HG02973 (cell line): ENCODE measurements at regions not wholly inside any gene's neighbourhood (a gene's known extent, or its start where the extent isn't known, plus 50 kb on each side); places are given as distances from the start of the nearest gene placed in this dataset.
"Not testable (repeated sequence)": the region's sequence is repeated elsewhere in the genome, so short reads cannot be mapped to it uniquely, and the experiment has no call there.

Source experiments
- ATAC-seq: cut with Tn5 transposase; IDR thresholded peaks from one replicate; pipeline ENCODE4 v1.9.1; 2021; ENCODE audit warnings: moderate library complexity; ENCODE audit not compliant: unreplicated experiment

- no peak for ATAC-seq
These were observed 99.7 kb upstream of the KIF2A start for GRCh38 chr5:62206150-62206829.

- no peak for ATAC-seq
These were observed 97.7 kb upstream of the KIF2A start for GRCh38 chr5:62208218-62208852.

- ATAC-seq = no peak
These were observed 94.6 kb upstream of the KIF2A start for GRCh38 chr5:62211405-62211804.

DNA sequence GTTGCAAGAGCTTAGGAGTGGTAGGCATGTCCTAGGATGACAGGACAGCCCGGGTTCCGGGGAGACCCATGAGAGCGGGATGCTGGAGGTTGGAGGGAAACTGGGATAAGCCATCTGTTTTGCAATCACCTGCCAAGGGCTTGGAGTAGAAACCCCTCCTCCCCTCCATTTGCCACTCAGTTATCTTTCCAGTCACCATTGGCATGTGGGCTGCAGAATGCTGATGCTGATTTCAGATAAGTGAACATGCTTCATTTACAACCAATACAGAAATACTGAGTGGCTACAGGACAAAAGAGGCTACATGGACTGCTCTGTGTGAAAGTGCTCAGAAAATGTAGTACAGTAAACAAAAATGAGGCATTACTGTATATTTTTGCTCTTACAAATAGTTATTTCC lies 93.4 kb upstream of the KIF2A start:
- no peak for ATAC-seq

GRCh38 chr5:62214701-62215100 lies 91.3 kb upstream of the KIF2A start:
- no peak for ATAC-seq

DNA sequence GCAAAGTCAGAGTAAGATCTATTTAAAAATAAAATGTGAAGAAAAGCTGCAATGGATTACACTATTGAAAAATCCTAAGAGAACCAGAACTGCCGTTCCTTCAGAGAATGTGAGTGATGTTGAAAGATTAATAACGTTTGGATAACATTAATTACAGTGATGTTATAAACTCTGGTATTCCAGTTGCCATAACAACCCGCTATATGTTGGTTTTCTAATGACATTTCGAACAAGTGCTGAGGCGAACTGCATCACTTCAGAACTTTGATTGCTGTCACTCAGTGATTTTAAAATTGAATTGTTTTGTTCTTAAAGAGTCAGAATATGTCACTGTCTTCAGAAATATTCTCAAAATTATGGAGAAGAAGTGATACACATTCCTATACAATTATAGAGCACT lies 89.4 kb upstream of the KIF2A start:
- not testable (repeated sequence) for ATAC-seq

- ATAC-seq = not testable (repeated sequence)
These were observed 88.9 kb upstream of the KIF2A start for GRCh38 chr5:62217095-62217494.

- ATAC-seq = not testable (repeated sequence)
These were observed 87.1 kb upstream of the KIF2A start for GRCh38 chr5:62218860-62219259.

DNA sequence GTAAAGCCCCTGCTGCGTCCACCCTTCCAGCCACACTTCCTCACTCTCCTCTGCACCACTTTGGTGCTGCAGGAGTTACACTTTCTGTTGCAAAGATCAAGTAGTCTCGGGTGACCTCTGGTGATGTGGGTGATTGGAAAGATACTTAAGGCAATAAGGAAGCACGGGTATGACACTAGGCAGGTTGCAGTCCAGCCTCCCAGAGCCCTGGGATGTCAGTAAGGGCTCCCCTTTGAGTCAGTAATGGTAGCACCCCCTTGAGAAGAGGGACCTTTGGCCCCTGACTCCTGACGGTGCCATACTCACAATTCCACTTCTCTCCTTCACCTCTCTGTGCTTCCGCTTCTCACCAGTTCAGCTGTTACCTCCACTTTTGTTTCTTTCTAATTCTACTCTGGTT lies 84.1 kb upstream of the KIF2A start:
- not testable (repeated sequence) for ATAC-seq

GRCh38 chr5:62222305-62222704 lies 83.7 kb upstream of the KIF2A start:
- not testable (repeated sequence) for ATAC-seq

DNA sequence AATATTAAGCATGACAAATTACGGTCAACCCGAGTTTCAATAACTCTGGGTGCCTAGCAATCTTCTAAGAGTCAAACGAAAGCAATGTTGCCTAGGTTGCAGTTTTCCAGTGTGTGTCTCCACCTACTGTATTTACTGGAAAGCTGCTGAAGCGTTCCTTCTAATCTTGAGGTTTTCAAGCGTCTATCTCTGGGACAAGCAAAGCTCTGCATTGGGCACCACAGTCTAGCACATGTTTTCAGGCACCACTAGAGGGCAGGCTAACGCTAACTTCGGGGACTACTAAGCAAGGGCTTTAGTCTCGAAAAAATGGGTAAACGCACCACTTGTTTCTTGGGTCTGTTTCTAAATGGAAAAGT lies 82.7 kb upstream of the KIF2A start:
- ATAC-seq = peak; percentile 89

DNA sequence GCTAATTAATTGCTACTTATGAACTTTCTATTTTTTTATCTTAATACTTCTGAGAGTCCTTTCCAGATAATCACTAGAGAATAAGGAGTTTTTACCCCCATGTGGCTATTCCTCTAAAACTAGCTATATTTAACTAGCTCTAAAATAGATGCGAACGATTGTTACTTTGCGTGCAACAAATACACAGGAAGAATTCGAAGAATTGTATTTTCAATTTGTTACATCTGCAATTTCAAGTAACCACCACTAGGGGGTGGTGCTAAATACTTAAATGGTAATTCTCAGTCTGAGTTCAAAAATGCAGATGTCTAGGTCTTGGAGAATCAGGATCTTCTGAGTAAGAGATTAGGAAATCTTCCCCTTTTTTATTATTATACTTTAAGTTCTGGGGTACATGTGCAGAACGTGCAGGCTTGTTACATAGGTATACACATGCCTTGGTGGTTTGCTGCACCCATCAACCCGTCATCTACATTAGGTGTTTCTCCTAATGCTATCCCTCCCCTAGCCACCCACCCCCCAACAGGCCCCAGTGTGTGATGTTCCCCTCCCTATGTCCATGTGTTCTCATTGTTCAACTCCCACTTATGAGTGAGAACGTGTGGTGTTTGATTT lies 80.9 kb upstream of the KIF2A start:
- not testable (repeated sequence) for ATAC-seq

- ATAC-seq = not testable (repeated sequence)
These were observed 75.1 kb upstream of the KIF2A start for GRCh38 chr5:62230876-62231388.

DNA sequence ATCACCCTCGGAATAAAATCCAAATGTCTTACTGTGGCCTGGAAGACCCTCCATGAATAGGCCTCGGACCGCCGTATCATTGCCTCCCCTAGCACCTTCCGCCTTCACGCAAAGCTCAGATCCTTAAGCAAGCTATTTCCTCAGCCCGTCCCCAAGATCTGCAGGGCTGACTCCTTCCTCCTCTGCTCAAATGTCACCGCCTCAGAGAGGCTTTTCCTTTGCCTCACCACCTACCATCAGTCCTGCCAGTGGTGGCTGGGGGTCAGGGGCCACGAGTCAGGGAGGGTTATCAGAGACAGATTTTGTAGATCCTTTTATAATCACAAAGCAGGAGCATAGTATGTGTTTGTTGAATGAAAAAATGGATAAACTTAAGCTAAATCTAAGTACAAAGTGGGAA lies 74.4 kb upstream of the KIF2A start:
- no peak for ATAC-seq

GRCh38 chr5:62232218-62232617 lies 73.8 kb upstream of the KIF2A start:
- ATAC-seq = not testable (repeated sequence)

DNA sequence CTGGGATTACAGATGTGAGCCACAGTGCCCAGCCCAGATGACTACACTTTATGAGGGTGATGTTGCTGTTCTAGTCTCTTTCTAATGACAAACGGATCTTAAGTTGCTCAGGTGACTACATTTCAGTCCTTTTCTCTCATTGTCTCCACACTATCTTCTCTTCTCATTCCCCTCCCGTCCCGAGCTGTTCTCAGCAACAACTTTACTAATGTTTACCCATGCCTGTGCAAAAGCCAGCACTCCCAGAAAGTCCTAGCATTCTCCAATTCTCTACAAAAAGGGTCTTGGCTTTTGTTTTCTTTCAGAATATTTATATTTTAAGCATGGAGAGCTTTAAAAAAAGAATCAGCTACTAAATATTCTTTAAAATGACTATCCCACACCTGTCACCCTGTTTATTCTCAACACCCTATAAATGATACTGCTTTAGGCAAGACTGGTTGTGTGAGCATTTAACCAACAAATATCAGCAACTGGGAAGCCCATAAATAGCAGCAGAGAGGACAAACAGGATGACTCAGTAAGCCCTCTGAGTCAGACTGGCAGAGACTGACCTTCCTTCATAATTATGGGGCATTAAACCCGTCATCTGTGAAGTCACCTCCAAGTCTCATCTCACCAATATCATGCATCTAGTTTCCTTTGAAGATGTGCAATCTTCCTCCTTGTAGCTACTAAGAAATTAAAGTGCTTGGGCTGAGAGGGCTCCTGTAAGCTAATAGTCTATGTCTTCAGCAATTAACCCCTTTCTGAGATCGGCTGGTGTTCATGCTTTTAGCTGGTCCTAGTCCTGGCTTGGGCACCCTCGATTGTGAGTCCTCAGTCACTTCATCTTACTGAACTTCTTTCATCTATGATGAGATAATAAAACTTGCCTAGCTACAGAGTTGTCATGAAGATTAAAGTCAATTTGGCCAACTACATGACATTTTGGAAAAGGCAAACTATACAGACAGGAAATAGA lies 72.6 kb upstream of the KIF2A start:
- ATAC-seq = peak; percentile 68

DNA sequence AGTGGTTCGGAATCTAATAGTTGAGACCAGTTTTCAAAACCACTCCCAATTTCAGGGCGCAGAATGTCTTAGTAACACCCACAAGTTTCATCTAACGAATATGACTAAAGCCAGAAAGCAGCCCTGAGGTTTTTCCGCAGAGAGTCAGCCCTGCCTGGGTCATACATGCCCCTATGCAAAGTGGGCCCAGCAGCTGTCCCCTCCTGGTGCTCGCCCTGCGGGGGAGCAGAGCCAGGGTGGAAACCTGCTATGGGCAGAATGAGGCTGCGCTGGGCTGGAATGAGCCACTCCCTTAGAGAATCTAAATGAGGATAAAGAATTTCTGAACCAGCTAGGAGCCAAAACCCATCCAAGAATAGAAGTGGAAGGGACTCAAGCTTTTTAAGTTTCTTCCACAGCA lies 69.4 kb upstream of the KIF2A start:
- ATAC-seq = not testable (repeated sequence)

DNA sequence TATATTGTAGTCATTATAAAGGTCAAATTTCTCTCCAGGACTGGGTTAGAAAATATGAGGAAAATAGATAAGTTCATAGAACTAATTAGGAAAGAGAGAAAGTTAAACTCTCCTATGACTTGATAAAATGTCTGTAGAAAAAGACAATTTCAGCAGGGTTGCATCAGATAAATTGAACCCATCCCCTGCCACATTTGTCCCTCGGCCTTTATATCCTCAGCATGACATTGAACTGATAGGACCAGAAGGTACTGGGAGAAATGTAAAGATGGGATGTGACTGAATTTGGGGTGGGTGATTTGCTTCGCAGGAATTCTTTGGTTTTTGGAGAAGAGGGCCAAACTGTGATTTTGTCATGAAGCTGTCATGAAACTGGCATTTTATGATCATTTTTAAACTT lies 68.1 kb upstream of the KIF2A start:
- not testable (repeated sequence) for ATAC-seq

- not testable (repeated sequence) for ATAC-seq
These were observed 67.4 kb upstream of the KIF2A start for GRCh38 chr5:62238584-62238983.

- not testable (repeated sequence) for ATAC-seq
These were observed 65.5 kb upstream of the KIF2A start for GRCh38 chr5:62240494-62240893.

- ATAC-seq = not testable (repeated sequence)
These were observed 64.0 kb upstream of the KIF2A start for GRCh38 chr5:62242000-62242399.
